ENCODE measurements at regions not wholly inside any gene's neighbourhood (a gene's known extent, or its start where the extent isn't known, plus 50 kb on each side); places are given as distances from the start of the nearest gene placed in this dataset.

DNA sequence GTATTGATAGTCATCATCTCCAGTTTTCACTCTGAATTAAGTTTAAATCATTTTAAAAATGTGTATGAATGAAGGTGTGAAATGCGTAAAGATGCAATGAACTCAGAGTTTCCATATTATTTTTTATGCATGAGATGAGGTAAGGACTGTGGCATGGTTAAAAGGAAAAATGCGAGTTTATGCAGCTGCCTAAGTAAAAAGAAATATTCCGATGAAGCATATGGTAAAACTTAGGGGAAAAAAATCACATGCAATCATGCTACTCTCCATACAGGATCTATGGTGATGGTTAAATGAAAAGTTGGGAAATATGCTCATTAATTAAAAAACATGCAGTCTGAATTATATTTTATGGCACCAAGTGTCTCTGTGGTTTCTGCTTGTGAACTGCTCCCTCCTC, 77.5 kb upstream of the SP8 start:
- Histone ChIP-seq H3K36me3 (ENCODE audit: control insufficient read depth in 2 of 2, insufficient read depth in 1 of 2, low read length in 2 of 2) (no peaks in the 10 kb centered on the region), H3K27ac (ENCODE audit: extremely low read depth, low read depth, low read length) (no peak overlapping the region), H3K4me1 (ENCODE audit: control insufficient read depth, insufficient read depth, low read length) (no peaks in the 10 kb centered on the region), H3K9me3 (ENCODE audit: control insufficient read depth, insufficient read depth, low read depth, low read length) (no peaks in the 10 kb centered on the region), H3K4me3 (ENCODE audit: low read depth, low read length) (no peak overlapping the region)
- CTCF ChIA-PET = no interaction called here
- TF ChIP-seq ZNF549 (tag by site-specific recombination; IDR thresholded peaks at IDR 0.05) = no peak
- TF ChIP-seq ZNF777 (tag by site-specific recombination; IDR thresholded peaks at IDR 0.05; ENCODE audit: borderline replicate concordance) = no peak
- no peak for TF ChIP-seq KLF1 (tag by site-specific recombination; IDR thresholded peaks at IDR 0.05)
- no peak for TF ChIP-seq ZNF23 (tag by site-specific recombination; IDR thresholded peaks at IDR 0.05; ENCODE audit: borderline replicate concordance)
- TF ChIP-seq YY2 (tag by site-specific recombination; IDR thresholded peaks at IDR 0.05) = no peak
- TF ChIP-seq, protein P1, sequence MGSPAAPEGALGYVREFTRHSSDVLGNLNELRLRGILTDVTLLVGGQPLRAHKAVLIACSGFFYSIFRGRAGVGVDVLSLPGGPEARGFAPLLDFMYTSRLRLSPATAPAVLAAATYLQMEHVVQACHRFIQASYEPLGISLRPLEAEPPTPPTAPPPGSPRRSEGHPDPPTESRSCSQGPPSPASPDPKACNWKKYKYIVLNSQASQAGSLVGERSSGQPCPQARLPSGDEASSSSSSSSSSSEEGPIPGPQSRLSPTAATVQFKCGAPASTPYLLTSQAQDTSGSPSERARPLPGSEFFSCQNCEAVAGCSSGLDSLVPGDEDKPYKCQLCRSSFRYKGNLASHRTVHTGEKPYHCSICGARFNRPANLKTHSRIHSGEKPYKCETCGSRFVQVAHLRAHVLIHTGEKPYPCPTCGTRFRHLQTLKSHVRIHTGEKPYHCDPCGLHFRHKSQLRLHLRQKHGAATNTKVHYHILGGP (tag by site-specific recombination; IDR thresholded peaks at IDR 0.05) = no peak
- no peak for TF ChIP-seq HOXC10 (CRISPR knock-in tag; IDR thresholded peaks at IDR 0.05)
- TF ChIP-seq ZNF692 (tag by site-specific recombination; IDR thresholded peaks at IDR 0.05) = no peak
- no peak for TF ChIP-seq KLF10 (tag by site-specific recombination; IDR thresholded peaks at IDR 0.05)
- TF ChIP-seq, protein P2, sequence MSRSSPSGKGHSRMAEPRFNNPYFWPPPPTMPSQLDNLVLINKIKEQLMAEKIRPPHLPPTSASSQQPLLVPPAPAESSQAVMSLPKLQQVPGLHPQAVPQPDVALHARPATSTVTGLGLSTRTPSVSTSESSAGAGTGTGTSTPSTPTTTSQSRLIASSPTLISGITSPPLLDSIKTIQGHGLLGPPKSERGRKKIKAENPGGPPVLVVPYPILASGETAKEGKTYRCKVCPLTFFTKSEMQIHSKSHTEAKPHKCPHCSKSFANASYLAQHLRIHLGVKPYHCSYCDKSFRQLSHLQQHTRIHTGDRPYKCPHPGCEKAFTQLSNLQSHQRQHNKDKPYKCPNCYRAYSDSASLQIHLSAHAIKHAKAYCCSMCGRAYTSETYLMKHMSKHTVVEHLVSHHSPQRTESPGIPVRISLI (tag by site-specific recombination; IDR thresholded peaks at IDR 0.05) = no peak
- no peak for TF ChIP-seq SCRT1 (tag by site-specific recombination; IDR thresholded peaks at IDR 0.05; ENCODE audit: borderline replicate concordance)
- no peak for TF ChIP-seq ZNF791 (tag by site-specific recombination; IDR thresholded peaks at IDR 0.05)
- no peak for TF ChIP-seq ZNF426 (tag by site-specific recombination; IDR thresholded peaks at IDR 0.05)
- POLR2A ChIA-PET = no interaction called here

DNA sequence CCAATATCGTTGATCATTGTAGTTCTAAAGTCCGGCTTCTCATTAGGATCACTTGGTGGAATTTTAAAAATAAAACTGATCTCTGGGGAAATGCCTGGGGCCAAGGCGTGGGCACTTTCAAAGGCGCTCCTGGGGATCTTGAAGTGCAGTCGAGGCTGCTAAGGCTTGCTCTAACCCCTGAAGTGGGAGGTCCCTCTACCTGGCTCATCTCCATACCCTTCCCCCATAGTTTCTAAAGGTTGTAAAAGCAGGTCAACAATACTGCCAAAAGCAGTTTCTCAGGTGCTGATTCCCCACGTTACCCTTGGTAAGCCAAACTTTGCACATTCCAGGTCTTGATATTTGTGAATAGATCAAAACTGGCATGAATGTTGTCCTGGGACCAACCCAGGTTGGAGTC, 79.0 kb upstream of the SP8 start:
- no peak overlapping the region for H3K4me3 ChIP-seq (ENCODE audit: low read depth, low read length)
- TF ChIP-seq ZNF132 (tag by site-specific recombination; IDR thresholded peaks at IDR 0.05; ENCODE audit: borderline replicate concordance) (no peak), ZNF274 (IDR thresholded peaks at IDR 0.05; ENCODE audit: low read length) (no peak), ZNF274 (tag by site-specific recombination; IDR thresholded peaks at IDR 0.05; ENCODE audit: borderline replicate concordance) (no peak), ZSCAN30 (tag by site-specific recombination; IDR thresholded peaks at IDR 0.05) (no peak)
- TF ChIP-seq, protein P3, sequence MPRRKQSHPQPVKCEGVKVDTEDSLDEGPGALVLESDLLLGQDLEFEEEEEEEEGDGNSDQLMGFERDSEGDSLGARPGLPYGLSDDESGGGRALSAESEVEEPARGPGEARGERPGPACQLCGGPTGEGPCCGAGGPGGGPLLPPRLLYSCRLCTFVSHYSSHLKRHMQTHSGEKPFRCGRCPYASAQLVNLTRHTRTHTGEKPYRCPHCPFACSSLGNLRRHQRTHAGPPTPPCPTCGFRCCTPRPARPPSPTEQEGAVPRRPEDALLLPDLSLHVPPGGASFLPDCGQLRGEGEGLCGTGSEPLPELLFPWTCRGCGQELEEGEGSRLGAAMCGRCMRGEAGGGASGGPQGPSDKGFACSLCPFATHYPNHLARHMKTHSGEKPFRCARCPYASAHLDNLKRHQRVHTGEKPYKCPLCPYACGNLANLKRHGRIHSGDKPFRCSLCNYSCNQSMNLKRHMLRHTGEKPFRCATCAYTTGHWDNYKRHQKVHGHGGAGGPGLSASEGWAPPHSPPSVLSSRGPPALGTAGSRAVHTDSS (tag by site-specific recombination; IDR thresholded peaks at IDR 0.05) = no peak
- TF ChIP-seq, protein P4, sequence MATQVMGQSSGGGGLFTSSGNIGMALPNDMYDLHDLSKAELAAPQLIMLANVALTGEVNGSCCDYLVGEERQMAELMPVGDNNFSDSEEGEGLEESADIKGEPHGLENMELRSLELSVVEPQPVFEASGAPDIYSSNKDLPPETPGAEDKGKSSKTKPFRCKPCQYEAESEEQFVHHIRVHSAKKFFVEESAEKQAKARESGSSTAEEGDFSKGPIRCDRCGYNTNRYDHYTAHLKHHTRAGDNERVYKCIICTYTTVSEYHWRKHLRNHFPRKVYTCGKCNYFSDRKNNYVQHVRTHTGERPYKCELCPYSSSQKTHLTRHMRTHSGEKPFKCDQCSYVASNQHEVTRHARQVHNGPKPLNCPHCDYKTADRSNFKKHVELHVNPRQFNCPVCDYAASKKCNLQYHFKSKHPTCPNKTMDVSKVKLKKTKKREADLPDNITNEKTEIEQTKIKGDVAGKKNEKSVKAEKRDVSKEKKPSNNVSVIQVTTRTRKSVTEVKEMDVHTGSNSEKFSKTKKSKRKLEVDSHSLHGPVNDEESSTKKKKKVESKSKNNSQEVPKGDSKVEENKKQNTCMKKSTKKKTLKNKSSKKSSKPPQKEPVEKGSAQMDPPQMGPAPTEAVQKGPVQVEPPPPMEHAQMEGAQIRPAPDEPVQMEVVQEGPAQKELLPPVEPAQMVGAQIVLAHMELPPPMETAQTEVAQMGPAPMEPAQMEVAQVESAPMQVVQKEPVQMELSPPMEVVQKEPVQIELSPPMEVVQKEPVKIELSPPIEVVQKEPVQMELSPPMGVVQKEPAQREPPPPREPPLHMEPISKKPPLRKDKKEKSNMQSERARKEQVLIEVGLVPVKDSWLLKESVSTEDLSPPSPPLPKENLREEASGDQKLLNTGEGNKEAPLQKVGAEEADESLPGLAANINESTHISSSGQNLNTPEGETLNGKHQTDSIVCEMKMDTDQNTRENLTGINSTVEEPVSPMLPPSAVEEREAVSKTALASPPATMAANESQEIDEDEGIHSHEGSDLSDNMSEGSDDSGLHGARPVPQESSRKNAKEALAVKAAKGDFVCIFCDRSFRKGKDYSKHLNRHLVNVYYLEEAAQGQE (tag by site-specific recombination; IDR thresholded peaks at IDR 0.05) = no peak
- no peaks in the 10 kb centered on the region for H3K36me3 ChIP-seq (ENCODE audit: control insufficient read depth in 2 of 2, insufficient read depth in 1 of 2, low read length in 2 of 2)
- CTCF ChIA-PET = no interaction called here
- H3K4me1 ChIP-seq (ENCODE audit: control insufficient read depth, insufficient read depth, low read length) = no peaks in the 10 kb centered on the region
- H3K27ac ChIP-seq (ENCODE audit: extremely low read depth, low read depth, low read length) = no peak overlapping the region
- POLR2A ChIA-PET = no interaction called here
- H3K9me3 ChIP-seq (ENCODE audit: control insufficient read depth, insufficient read depth, low read depth, low read length) = no peaks in the 10 kb centered on the region

All from HEK293 (cell line).